ENCODE measurements at regions not wholly inside any gene's neighbourhood (a gene's known extent, or its start where the extent isn't known, plus 50 kb on each side); places are given as distances from the start of the nearest gene placed in this dataset.

GRCh38 chr10:78269060-78269459 lies 235.4 kb downstream of the RPS24 start:
- no peak for TF ChIP-seq POLR2AphosphoS5 (IDR thresholded peaks at IDR 0.05; ENCODE audit: low read depth, low read length)
- TF ChIP-seq, protein P1, sequence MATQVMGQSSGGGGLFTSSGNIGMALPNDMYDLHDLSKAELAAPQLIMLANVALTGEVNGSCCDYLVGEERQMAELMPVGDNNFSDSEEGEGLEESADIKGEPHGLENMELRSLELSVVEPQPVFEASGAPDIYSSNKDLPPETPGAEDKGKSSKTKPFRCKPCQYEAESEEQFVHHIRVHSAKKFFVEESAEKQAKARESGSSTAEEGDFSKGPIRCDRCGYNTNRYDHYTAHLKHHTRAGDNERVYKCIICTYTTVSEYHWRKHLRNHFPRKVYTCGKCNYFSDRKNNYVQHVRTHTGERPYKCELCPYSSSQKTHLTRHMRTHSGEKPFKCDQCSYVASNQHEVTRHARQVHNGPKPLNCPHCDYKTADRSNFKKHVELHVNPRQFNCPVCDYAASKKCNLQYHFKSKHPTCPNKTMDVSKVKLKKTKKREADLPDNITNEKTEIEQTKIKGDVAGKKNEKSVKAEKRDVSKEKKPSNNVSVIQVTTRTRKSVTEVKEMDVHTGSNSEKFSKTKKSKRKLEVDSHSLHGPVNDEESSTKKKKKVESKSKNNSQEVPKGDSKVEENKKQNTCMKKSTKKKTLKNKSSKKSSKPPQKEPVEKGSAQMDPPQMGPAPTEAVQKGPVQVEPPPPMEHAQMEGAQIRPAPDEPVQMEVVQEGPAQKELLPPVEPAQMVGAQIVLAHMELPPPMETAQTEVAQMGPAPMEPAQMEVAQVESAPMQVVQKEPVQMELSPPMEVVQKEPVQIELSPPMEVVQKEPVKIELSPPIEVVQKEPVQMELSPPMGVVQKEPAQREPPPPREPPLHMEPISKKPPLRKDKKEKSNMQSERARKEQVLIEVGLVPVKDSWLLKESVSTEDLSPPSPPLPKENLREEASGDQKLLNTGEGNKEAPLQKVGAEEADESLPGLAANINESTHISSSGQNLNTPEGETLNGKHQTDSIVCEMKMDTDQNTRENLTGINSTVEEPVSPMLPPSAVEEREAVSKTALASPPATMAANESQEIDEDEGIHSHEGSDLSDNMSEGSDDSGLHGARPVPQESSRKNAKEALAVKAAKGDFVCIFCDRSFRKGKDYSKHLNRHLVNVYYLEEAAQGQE (IDR thresholded peaks at IDR 0.05; ENCODE audit: insufficient read depth in 1 of 2, low read depth in 2 of 2, low read length in 2 of 2), result no peak
- no peak for TF ChIP-seq TAF1 (IDR thresholded peaks at IDR 0.05; ENCODE audit: borderline replicate concordance, insufficient read depth, low read length)
- no peak for TF ChIP-seq SIN3A (IDR thresholded peaks at IDR 0.05; ENCODE audit: borderline replicate concordance, insufficient read depth, low read length)
- TF ChIP-seq FOXP2 (optimal IDR thresholded peaks at IDR 0.05; ENCODE audit: borderline replicate concordance, extremely low read depth, extremely low read length, insufficient read depth), result no peak

DNA sequence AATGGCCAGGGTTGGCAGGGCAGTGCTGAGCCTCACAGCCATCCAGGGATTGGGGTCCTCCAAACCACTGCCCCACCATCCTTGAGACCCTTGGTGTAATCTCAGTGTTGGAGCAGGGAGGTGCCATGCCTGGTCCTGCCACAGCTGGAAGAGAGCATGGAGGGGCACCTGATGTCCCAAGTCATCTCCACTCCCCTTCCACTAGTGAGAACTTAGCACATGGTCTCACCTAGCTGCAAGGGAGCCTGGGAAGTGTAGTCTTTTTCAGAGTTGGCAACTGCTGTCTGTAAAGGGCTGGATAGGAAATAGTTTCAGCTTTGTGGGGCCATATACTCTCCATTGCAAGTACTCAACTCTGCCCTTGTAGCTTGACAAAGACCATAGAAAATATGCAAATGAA lies 238.7 kb downstream of the RPS24 start:
- no peak for TF ChIP-seq FOXP2 (optimal IDR thresholded peaks at IDR 0.05; ENCODE audit: borderline replicate concordance, extremely low read depth, extremely low read length, insufficient read depth)
- TF ChIP-seq POLR2AphosphoS5 (IDR thresholded peaks at IDR 0.05; ENCODE audit: low read depth, low read length), result no peak
- TF ChIP-seq, protein P1 (IDR thresholded peaks at IDR 0.05; ENCODE audit: insufficient read depth in 1 of 2, low read depth in 2 of 2, low read length in 2 of 2), result no peak
- TF ChIP-seq SIN3A (IDR thresholded peaks at IDR 0.05; ENCODE audit: borderline replicate concordance, insufficient read depth, low read length), result no peak
- TF ChIP-seq TAF1 (IDR thresholded peaks at IDR 0.05; ENCODE audit: borderline replicate concordance, insufficient read depth, low read length), result no peak

DNA sequence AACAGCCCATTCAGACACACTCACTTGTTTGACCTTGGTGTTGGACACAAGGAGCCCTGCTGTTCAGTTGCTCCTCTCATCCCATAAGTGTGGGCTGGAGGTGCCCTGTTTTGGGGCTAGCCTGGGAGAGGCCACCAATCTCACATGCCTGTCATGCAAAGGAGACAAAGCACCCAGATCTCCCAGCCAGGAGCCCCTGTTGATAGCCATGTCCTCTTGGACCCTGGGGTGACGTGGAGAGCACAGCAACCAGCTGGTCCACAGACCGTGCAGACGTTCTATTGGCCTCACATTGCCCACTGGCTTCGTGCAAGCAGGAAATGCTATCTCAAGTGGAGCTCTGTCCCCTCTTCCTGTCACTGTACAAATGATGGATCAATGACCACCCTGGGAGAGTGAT lies 240.8 kb downstream of the RPS24 start:
- no peak for TF ChIP-seq TAF1 (IDR thresholded peaks at IDR 0.05; ENCODE audit: borderline replicate concordance, insufficient read depth, low read length)
- no peak for TF ChIP-seq POLR2AphosphoS5 (IDR thresholded peaks at IDR 0.05; ENCODE audit: low read depth, low read length)
- no peak for TF ChIP-seq FOXP2 (optimal IDR thresholded peaks at IDR 0.05; ENCODE audit: borderline replicate concordance, extremely low read depth, extremely low read length, insufficient read depth)
- TF ChIP-seq SIN3A (IDR thresholded peaks at IDR 0.05; ENCODE audit: borderline replicate concordance, insufficient read depth, low read length), result no peak
- TF ChIP-seq, protein P1 (IDR thresholded peaks at IDR 0.05; ENCODE audit: insufficient read depth in 1 of 2, low read depth in 2 of 2, low read length in 2 of 2), result no peak

DNA sequence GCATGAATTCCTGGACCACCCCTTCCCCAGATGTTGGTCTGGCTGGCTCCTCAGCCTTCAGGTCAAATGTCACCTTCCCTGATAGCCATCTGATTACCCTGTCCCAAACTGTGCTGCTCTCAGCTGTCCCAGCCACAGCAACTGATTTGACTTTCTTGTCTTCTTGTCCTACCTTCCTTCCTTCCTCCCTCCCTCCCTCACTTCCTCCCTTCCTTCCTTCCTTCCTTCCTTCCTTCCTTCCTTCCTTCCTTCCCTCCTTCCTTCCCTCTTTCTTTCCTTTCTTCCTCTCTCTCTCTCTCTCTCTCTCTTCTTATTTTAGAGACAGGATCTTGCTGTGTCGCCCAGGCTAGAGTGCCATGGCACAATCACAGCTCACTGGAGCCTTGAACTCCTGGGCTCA lies 242.5 kb downstream of the RPS24 start:
- TF ChIP-seq, protein P1 (IDR thresholded peaks at IDR 0.05; ENCODE audit: insufficient read depth in 1 of 2, low read depth in 2 of 2, low read length in 2 of 2), result no peak
- no peak for TF ChIP-seq FOXP2 (optimal IDR thresholded peaks at IDR 0.05; ENCODE audit: borderline replicate concordance, extremely low read depth, extremely low read length, insufficient read depth)
- TF ChIP-seq SIN3A (IDR thresholded peaks at IDR 0.05; ENCODE audit: borderline replicate concordance, insufficient read depth, low read length), result no peak
- TF ChIP-seq POLR2AphosphoS5 (IDR thresholded peaks at IDR 0.05; ENCODE audit: low read depth, low read length), result no peak
- no peak for TF ChIP-seq TAF1 (IDR thresholded peaks at IDR 0.05; ENCODE audit: borderline replicate concordance, insufficient read depth, low read length)
